ENCODE measurements at regions not wholly inside any gene's neighbourhood (a gene's known extent, or its start where the extent isn't known, plus 50 kb on each side); places are given as distances from the start of the nearest gene placed in this dataset.

DNA sequence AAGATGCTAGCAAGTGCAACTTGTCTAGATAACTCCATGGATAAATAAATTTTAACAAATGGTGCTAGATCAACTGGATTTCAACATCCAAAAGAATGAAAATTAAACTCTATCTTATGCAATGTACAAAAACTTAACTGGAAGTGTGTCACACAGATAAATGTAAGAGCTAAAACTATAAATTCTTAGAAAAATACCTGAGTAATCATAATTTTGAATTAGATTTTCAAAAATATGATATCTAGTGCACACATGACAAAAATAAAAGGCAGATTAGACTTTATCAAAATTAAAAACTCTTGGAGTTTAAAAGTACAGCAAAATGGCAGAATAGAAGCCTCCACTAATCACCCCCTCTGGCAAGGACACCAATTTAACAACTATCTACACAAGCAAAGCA is 1791.2 kb upstream of the CDH6 start:
- Histone ChIP-seq H3K9me3 (ENCODE audit: control insufficient read depth, insufficient read depth, low read length) (peaks cover 15% of the 10 kb centered on the region; the same call in 1 of the 2 replicates), H3K4me3 (ENCODE audit: low read depth, low read length) (no peak overlapping the region), H3K27me3 (ENCODE audit: control insufficient read depth, insufficient read depth, low read length) (no peaks in the 10 kb centered on the region), H3K27ac (ENCODE audit: low read depth, low read length) (no peak overlapping the region)
- DNase-seq (ENCODE audit: low read depth, low spot score): no peak
- TF ChIP-seq, protein P1, sequence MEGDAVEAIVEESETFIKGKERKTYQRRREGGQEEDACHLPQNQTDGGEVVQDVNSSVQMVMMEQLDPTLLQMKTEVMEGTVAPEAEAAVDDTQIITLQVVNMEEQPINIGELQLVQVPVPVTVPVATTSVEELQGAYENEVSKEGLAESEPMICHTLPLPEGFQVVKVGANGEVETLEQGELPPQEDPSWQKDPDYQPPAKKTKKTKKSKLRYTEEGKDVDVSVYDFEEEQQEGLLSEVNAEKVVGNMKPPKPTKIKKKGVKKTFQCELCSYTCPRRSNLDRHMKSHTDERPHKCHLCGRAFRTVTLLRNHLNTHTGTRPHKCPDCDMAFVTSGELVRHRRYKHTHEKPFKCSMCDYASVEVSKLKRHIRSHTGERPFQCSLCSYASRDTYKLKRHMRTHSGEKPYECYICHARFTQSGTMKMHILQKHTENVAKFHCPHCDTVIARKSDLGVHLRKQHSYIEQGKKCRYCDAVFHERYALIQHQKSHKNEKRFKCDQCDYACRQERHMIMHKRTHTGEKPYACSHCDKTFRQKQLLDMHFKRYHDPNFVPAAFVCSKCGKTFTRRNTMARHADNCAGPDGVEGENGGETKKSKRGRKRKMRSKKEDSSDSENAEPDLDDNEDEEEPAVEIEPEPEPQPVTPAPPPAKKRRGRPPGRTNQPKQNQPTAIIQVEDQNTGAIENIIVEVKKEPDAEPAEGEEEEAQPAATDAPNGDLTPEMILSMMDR (IDR thresholded peaks at IDR 0.05; ENCODE audit: low read depth, low read length): no peak
- POLR2A ChIA-PET: no interaction called here
- CTCF ChIA-PET: no interaction called here

DNA sequence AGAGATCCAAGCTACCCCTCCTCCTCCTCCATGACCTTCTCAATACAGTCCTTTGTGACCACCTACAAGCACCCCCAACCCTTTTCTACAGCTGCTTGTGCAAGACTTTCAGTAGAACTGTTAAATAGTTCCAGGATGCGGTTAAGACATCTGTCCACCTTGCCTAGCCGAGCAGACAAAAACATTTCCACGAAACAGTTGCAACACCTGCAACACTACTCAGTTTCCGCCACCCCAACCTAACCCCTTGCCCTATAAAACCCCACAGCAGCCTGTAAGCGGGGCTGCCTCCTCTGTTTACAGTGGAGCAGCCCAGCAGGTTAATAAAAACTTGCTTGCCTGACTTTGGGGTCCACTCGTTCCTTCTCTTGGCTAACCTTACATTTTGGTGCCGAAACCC is 1803.5 kb upstream of the CDH6 start:
- Histone ChIP-seq H3K27me3 (ENCODE audit: control insufficient read depth, insufficient read depth, low read length) (no peaks in the 10 kb centered on the region), H3K27ac (ENCODE audit: low read depth, low read length) (no peak overlapping the region), H3K9me3 (ENCODE audit: control insufficient read depth, insufficient read depth, low read length) (peaks cover 32% of the 10 kb centered on the region), H3K4me3 (ENCODE audit: low read depth, low read length) (no peak overlapping the region)
- POLR2A ChIA-PET: no interaction called here
- no peak for DNase-seq (ENCODE audit: low read depth, low spot score)
- TF ChIP-seq, protein P1 (IDR thresholded peaks at IDR 0.05; ENCODE audit: low read depth, low read length): no peak
- CTCF ChIA-PET: no interaction called here

DNA sequence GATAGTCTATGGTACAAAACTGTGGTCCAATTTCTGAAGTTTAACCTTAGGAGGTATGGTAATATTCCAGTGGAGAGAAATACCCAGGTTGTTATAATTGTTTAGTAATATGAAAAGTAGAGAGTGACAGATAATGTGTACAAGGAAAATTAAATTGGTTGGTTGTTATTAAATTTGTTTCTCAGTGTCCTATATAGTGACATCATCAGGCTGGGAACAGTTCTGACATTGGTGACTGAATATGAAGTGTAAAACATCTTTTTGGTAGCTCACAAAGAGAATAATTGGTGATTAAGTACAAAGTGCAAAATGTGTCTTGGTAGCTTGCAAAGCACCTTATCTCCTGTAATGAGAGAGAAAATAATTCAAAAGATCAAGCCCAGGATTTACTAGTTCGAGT is 1806.1 kb upstream of the CDH6 start:
- Histone ChIP-seq H3K27me3 (ENCODE audit: control insufficient read depth, insufficient read depth, low read length) (no peaks in the 10 kb centered on the region), H3K4me3 (ENCODE audit: low read depth, low read length) (no peak overlapping the region), H3K27ac (ENCODE audit: low read depth, low read length) (no peak overlapping the region), H3K9me3 (ENCODE audit: control insufficient read depth, insufficient read depth, low read length) (peaks cover 28% of the 10 kb centered on the region)
- TF ChIP-seq, protein P1 (IDR thresholded peaks at IDR 0.05; ENCODE audit: low read depth, low read length): no peak
- ChIA-PET POLR2A (no interaction called here), CTCF (no interaction called here)
- no peak for DNase-seq (ENCODE audit: low read depth, low spot score)

DNA sequence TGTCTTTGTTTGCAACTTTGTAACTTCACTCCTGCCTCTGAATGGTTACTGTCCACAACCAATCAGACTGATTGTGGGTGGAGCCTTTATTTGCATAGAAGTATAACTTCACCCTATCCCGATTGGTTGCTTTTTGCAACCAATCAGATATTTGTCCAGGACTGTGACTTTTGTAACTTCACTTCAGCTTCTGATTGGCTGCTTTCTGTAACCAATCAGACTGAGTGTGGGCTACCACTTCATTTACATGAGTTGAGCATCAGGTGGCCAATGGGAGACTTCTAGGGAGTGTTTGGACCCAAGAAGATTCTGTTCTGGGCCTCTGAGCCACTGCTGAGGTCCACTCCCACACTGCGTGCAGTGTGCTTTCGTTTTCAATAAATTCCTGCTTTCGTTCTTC is 1810.7 kb upstream of the CDH6 start:
- TF ChIP-seq, protein P1 (IDR thresholded peaks at IDR 0.05; ENCODE audit: low read depth, low read length): no peak
- no peaks in the 10 kb centered on the region for H3K27me3 ChIP-seq (ENCODE audit: control insufficient read depth, insufficient read depth, low read length)
- peaks cover 13% of the 10 kb centered on the region for H3K9me3 ChIP-seq (ENCODE audit: control insufficient read depth, insufficient read depth, low read length)
- no peak for DNase-seq (ENCODE audit: low read depth, low spot score)
- no peak overlapping the region for H3K27ac ChIP-seq (ENCODE audit: low read depth, low read length)
- POLR2A ChIA-PET: no interaction called here
- CTCF ChIA-PET: no interaction called here
- no peak overlapping the region for H3K4me3 ChIP-seq (ENCODE audit: low read depth, low read length)

DNA sequence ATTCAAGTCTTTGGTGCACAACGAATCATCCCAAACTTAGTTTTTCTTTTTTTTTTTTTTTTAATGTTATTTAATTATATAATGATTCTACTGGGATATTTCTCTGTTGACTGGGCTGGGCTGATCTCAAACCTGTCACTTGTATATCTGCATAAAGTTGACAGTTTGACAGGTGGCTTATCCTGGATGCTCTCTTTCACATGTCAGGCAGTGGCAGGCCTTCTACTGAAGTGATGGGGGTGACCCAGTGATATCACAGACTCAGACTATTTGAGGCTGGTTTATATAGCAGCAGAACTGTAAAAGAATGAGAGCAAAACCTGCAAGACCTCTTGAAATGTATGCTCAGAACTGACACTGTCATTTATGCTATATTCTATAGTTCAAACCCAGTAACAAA is 1813.5 kb upstream of the CDH6 start:
- CTCF ChIA-PET: no interaction called here
- Histone ChIP-seq H3K27ac (ENCODE audit: low read depth, low read length) (no peak overlapping the region), H3K4me3 (ENCODE audit: low read depth, low read length) (no peak overlapping the region), H3K27me3 (ENCODE audit: control insufficient read depth, insufficient read depth, low read length) (no peaks in the 10 kb centered on the region), H3K9me3 (ENCODE audit: control insufficient read depth, insufficient read depth, low read length) (peaks cover 17% of the 10 kb centered on the region)
- TF ChIP-seq, protein P1 (IDR thresholded peaks at IDR 0.05; ENCODE audit: low read depth, low read length): no peak
- no peak for DNase-seq (ENCODE audit: low read depth, low spot score)
- POLR2A ChIA-PET: no interaction called here
